PC-9 (cell line): ENCODE measurements at regions not wholly inside any gene's neighbourhood (a gene's known extent, or its start where the extent isn't known, plus 50 kb on each side); places are given as distances from the start of the nearest gene placed in this dataset.
A peak's percentile ranks its signal among the peaks of the same experiment; 100 is the strongest.

Source experiments
- BruUV-seq: library from RNA; stranded (reverse); fragments of 400-500 nt; replicated peaks from 2 replicates; lab custom pipeline; 2021; lab: Mats Ljungman, UMichigan
- CTCF ChIA-PET: fragments of 300-600 bp; sonication (Branson Sonifier 250); formaldehyde crosslinking; loops from one replicate; lab custom pipeline; 2022; ENCODE audit warnings: antibody characterized with exemption; lab: Charles Lee
- POLR2A ChIA-PET: fragments of 300-600 bp; sonication (Branson Sonifier 250); formaldehyde crosslinking; loops from one replicate; lab custom pipeline; 2022; ENCODE audit warnings: antibody characterized with exemption; ENCODE audit not compliant: unreplicated experiment; lab: Charles Lee
- DNase-seq, 2 experiments: peaks; one replicate each; pipeline versions ENCODE4 v3.0.0 to v3.0.0-alpha.2; 2015 to 2022; ENCODE audit warnings: mixed read lengths in 1 of 2
- H2AFZ ChIP-seq: fragments of 200-600 bp; sonication (generic); 2 replicates; pipeline ENCODE4 v1.8.1; 2017; ENCODE audit warnings: antibody characterized with exemption
- H3F3A ChIP-seq: fragments of 200-600 bp; sonication (generic); 2 replicates; pipeline ENCODE4 v1.8.1; 2017; ENCODE audit warnings: antibody characterized with exemption, mild to moderate bottlenecking, low read depth; ENCODE audit not compliant: insufficient read depth
- H3K27ac ChIP-seq: fragments of 200-600 bp; sonication (generic); 2 replicates; pipeline ENCODE4 v1.6.1; 2016; ENCODE audit warnings: mixed run types
- H3K27me3 ChIP-seq: fragments of 200-600 bp; sonication (generic); 2 replicates; pipeline ENCODE4 v1.6.1; 2016; ENCODE audit warnings: low read depth, mixed run types; ENCODE audit not compliant: insufficient read depth
- H3K36me3 ChIP-seq: fragments of 200-600 bp; sonication (generic); 2 replicates; pipeline ENCODE4 v1.6.1; 2016; ENCODE audit warnings: low read depth, mixed run types
- H3K4me1 ChIP-seq: fragments of 200-600 bp; sonication (generic); replicated peaks from 2 replicates; pipeline ENCODE4 v1.6.1; 2016; ENCODE audit warnings: mixed run types; ENCODE audit not compliant: insufficient read depth
- H3K4me2 ChIP-seq: fragments of 200-600 bp; sonication (generic); 2 replicates; pipeline ENCODE4 v1.6.1; 2017; ENCODE audit warnings: mixed run types
- H3K4me3 ChIP-seq: fragments of 200-600 bp; sonication (generic); 2 replicates; pipeline ENCODE4 v1.6.1; 2016; ENCODE audit warnings: mixed run types
- H3K79me2 ChIP-seq: fragments of 200-600 bp; sonication (generic); 2 replicates; pipeline ENCODE4 v1.6.1; 2017; ENCODE audit warnings: low read depth, mixed run types
- H3K9me2 ChIP-seq: fragments of 200-600 bp; sonication (generic); 2 replicates; pipeline ENCODE4 v1.8.1; 2017; ENCODE audit warnings: mild to moderate bottlenecking; ENCODE audit not compliant: insufficient read depth
- H3K9me3 ChIP-seq: fragments of 200-600 bp; sonication (generic); 2 replicates; pipeline ENCODE4 v1.8.1; 2016; ENCODE audit warnings: low read depth; ENCODE audit not compliant: insufficient read depth
- H4K20me1 ChIP-seq: fragments of 200-600 bp; sonication (generic); 2 replicates; pipeline ENCODE4 v1.8.1; 2017; ENCODE audit not compliant: insufficient read depth
- EZH2 ChIP-seq: fragments of 200-600 bp; sonication (generic); IDR thresholded peaks from 2 replicates; pipeline ENCODE4 v1.8.0; 2017; ENCODE audit warnings: antibody characterized with exemption, low read depth
- intact Hi-C: fragments of 100-400 bp; cut with micrococcal nuclease; formaldehyde crosslinking; loops from one replicate; pipeline ENCODE4 v1.10.0; 2022; ENCODE audit not compliant: unreplicated experiment
- TF ChIP-seq, protein P1 (sequence below): fragments of 200-600 bp; sonication (generic); conservative IDR thresholded peaks from 2 replicates; pipeline ENCODE4 v1.6.1; 2017; ENCODE audit warnings: mixed run types, antibody characterized with exemption, mild to moderate bottlenecking, moderate library complexity

DNA sequence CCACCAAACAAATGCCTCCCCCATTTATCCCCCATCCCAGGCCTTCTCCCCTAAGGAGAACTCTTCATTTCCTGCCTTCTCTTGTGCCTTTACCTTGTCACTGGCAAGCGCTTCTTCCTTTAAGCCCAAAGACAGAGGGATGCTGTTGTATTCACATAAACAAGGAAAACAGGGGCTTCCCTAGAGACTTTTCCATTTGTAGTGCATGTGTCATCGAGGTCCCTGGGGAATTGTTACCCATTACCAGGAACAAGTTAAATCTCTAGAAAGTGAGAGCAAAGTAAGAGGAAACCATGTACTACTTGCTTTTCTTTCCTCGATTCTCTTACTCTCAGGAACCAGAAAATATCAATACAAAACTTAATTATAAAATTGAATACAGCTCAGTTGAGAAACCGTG is 114.4 kb upstream of the DPT start:
- Histone ChIP-seq H3K9me3 (no peaks in the 10 kb centered on the region), H2AFZ (no peak overlapping the region), H3K79me2 (no peaks in the 10 kb centered on the region), H3K9me2 (no peaks in the 10 kb centered on the region; the same call in 1 of the 2 replicates), H3K4me3 (no peak overlapping the region), H3K27me3 (no peaks in the 10 kb centered on the region), H3F3A (no peaks in the 10 kb centered on the region), H4K20me1 (no peaks in the 10 kb centered on the region), H3K4me2 (no peak overlapping the region), H3K27ac (no peak overlapping the region), H3K4me1 (0 out of 2 replicates have a peak, but pooled peaks cover 6% of the 10 kb centered on the region), H3K36me3 (no peaks in the 10 kb centered on the region)
- CTCF ChIA-PET = no interaction called here
- no peak for TF ChIP-seq EZH2
- DNase-seq = no peak
- intact Hi-C loops = no loop called here
- BruUV-seq = no TSS peak
- POLR2A ChIA-PET = no interaction called here

DNA sequence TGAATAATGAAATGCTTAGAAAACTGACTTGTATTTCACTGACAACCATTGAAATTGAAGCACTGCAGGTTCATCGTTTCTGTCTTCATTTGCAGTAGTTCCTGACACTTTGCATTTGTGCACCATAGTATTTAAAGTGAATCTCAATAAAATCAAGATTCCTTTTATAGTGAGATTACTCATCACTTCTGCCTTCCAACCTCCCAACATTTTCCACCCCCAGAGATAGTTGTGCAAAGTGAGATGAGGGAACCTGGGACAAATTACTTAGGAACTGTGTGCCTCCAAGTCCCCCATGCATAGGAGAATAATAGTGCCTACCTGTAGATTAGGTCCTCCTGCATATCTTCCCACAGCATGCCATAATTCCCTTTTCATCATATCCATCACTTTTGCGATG is 114.9 kb upstream of the DPT start:
- Histone ChIP-seq H4K20me1 (no peaks in the 10 kb centered on the region), H3K4me1 (0 out of 2 replicates have a peak, but pooled peaks cover 7% of the 10 kb centered on the region), H2AFZ (no peak overlapping the region), H3F3A (no peaks in the 10 kb centered on the region), H3K4me2 (no peak overlapping the region), H3K27ac (no peak overlapping the region), H3K9me3 (no peaks in the 10 kb centered on the region), H3K27me3 (no peaks in the 10 kb centered on the region), H3K79me2 (no peaks in the 10 kb centered on the region), H3K4me3 (no peak overlapping the region), H3K36me3 (no peaks in the 10 kb centered on the region), H3K9me2 (no peaks in the 10 kb centered on the region; the same call in 1 of the 2 replicates)
- DNase-seq = no peak
- TF ChIP-seq, protein P1, sequence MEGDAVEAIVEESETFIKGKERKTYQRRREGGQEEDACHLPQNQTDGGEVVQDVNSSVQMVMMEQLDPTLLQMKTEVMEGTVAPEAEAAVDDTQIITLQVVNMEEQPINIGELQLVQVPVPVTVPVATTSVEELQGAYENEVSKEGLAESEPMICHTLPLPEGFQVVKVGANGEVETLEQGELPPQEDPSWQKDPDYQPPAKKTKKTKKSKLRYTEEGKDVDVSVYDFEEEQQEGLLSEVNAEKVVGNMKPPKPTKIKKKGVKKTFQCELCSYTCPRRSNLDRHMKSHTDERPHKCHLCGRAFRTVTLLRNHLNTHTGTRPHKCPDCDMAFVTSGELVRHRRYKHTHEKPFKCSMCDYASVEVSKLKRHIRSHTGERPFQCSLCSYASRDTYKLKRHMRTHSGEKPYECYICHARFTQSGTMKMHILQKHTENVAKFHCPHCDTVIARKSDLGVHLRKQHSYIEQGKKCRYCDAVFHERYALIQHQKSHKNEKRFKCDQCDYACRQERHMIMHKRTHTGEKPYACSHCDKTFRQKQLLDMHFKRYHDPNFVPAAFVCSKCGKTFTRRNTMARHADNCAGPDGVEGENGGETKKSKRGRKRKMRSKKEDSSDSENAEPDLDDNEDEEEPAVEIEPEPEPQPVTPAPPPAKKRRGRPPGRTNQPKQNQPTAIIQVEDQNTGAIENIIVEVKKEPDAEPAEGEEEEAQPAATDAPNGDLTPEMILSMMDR = no peak
- TF ChIP-seq EZH2 = no peak
- ChIA-PET CTCF (no interaction called here), POLR2A (no interaction called here)
- intact Hi-C loops = no loop called here
- no TSS peak for BruUV-seq

DNA sequence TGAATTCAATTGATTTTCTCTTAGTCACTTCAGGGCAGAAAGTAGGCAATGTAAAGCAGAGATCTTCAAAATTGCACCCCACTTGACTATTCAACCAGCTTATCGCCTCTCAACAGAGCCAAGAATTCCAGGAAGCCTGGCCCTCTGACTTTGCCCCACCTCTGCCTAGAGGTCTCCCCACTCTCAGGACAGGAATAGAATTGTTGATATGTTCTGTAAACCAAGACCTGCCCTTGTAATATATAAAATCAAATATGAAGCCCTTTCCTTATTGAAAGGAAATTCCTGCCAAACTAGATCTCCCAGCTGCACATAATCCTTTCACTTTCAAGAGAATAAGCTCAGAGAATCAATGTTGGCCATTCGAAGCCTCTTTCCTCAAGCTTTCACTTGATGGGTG is 116.1 kb upstream of the DPT start:
- Histone ChIP-seq H3K36me3 (no peaks in the 10 kb centered on the region), H3K9me2 (no peaks in the 10 kb centered on the region; the same call in 1 of the 2 replicates), H2AFZ (no peak overlapping the region), H3K9me3 (no peaks in the 10 kb centered on the region), H3F3A (no peaks in the 10 kb centered on the region), H3K27ac (no peak overlapping the region), H3K4me3 (no peak overlapping the region), H3K4me2 (0 out of 2 replicates have a peak overlapping the region, but pooled peaks have one; percentile 5), H3K4me1 (0 out of 2 replicates have a peak, but pooled peaks cover 11% of the 10 kb centered on the region), H3K79me2 (no peaks in the 10 kb centered on the region), H3K27me3 (no peaks in the 10 kb centered on the region), H4K20me1 (no peaks in the 10 kb centered on the region)
- DNase-seq = no peak
- ChIA-PET CTCF (no interaction called here), POLR2A (interaction anchor here (0.7 kb wide), 2 partner anchors 13 to 24 kb away, joined by 4 read pairs; no protein-coding TSS in a partner anchor)
- no TSS peak for BruUV-seq
- TF ChIP-seq, protein P1 = no peak
- no peak for TF ChIP-seq EZH2
- intact Hi-C loops = no loop called here

DNA sequence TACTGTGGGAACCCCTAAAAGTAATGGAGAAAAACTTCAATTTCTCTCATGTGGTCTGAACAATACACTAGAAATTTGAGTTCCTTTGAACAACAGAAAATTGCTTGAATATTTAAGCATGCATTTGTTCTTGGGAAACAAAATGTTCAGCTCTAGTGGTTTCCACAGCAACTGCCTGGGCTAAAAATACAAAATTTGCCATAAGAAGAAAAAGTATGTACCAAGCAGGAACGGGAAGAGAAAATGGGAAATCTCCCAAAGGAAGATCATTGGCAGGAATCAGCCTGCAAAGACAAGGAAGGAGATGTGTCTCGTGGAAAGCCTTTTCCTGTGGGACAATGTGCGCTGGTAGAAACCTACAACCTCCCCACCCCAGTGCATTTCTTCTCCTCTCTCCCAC is 119.0 kb upstream of the DPT start:
- CTCF ChIA-PET = no interaction called here
- no peaks in the 10 kb centered on the region for H3K9me2 ChIP-seq
- no peak overlapping the region for H3K4me3 ChIP-seq
- intact Hi-C loops = no loop called here
- no peaks in the 10 kb centered on the region for H4K20me1 ChIP-seq
- POLR2A ChIA-PET = no interaction called here
- no peaks in the 10 kb centered on the region for H3K36me3 ChIP-seq
- no peak overlapping the region for H3K27ac ChIP-seq
- DNase-seq = no peak
- H3K79me2 ChIP-seq = no peaks in the 10 kb centered on the region
- no peak for TF ChIP-seq EZH2
- TF ChIP-seq, protein P1 = no peak
- BruUV-seq = no TSS peak
- no peak overlapping the region for H2AFZ ChIP-seq
- H3K27me3 ChIP-seq = no peaks in the 10 kb centered on the region
- H3K9me3 ChIP-seq = no peaks in the 10 kb centered on the region
- H3F3A ChIP-seq = no peaks in the 10 kb centered on the region
- H3K4me2 ChIP-seq = no peak overlapping the region
- H3K4me1 ChIP-seq = 0 out of 2 replicates have a peak, but pooled peaks cover 11% of the 10 kb centered on the region
